ENCODE measurements at regions not wholly inside any gene's neighbourhood (a gene's known extent, or its start where the extent isn't known, plus 50 kb on each side); places are given as distances from the start of the nearest gene placed in this dataset.

GRCh38 chr20:50391444-50392137 lies 118.6 kb upstream of the PTPN1 start:
- H3K27ac ChIP-seq: no peak overlapping the region
- H3K36me3 ChIP-seq (ENCODE audit: low read depth): no peaks in the 10 kb centered on the region
- no peaks in the 10 kb centered on the region for H3K9me3 ChIP-seq (ENCODE audit: insufficient read depth, low read depth)
- intact Hi-C loops (cut with micrococcal nuclease; ENCODE audit: unreplicated experiment): no loop called here
- no peak overlapping the region for H3K4me3 ChIP-seq
- no peak overlapping the region for H2AFZ ChIP-seq
- peak overlapping the region; percentile 0; the same call in 1 of the 2 replicates for H3K4me2 ChIP-seq
- no peaks in the 10 kb centered on the region for H3K9me2 ChIP-seq (ENCODE audit: insufficient read depth)
- DNase-seq: no peak
- POLR2A ChIA-PET (ENCODE audit: unreplicated experiment): no interaction called here
- H3K4me1 ChIP-seq (replicated peaks; ENCODE audit: insufficient read depth): peaks cover 19% of the 10 kb centered on the region
- no peaks in the 10 kb centered on the region for H4K20me1 ChIP-seq (ENCODE audit: insufficient read depth)
- no peaks in the 10 kb centered on the region for H3K79me2 ChIP-seq (ENCODE audit: low read depth)
- no TSS peak for BruUV-seq (replicated peaks)
- H3K27me3 ChIP-seq (ENCODE audit: insufficient read depth, low read depth): no peaks in the 10 kb centered on the region
- CTCF ChIA-PET: no interaction called here
- H3F3A ChIP-seq (ENCODE audit: insufficient read depth, low read depth): no peaks in the 10 kb centered on the region
- TF ChIP-seq CTCF (conservative IDR thresholded peaks at IDR 0.05): no peak
- no peak for TF ChIP-seq EZH2 (IDR thresholded peaks at IDR 0.05; ENCODE audit: low read depth)

GRCh38 chr20:50392138-50392866 lies 117.9 kb upstream of the PTPN1 start:
- no peaks in the 10 kb centered on the region for H3K27me3 ChIP-seq (ENCODE audit: insufficient read depth, low read depth)
- ChIA-PET CTCF (interaction anchor here (0.9 kb wide), 1 partner anchor 184 kb away, joined by 5 read pairs; no protein-coding TSS in a partner anchor), POLR2A (ENCODE audit: unreplicated experiment) (no interaction called here)
- no peak overlapping the region for H2AFZ ChIP-seq
- no peaks in the 10 kb centered on the region for H3K9me2 ChIP-seq (ENCODE audit: insufficient read depth)
- H3F3A ChIP-seq (ENCODE audit: insufficient read depth, low read depth): no peaks in the 10 kb centered on the region
- H4K20me1 ChIP-seq (ENCODE audit: insufficient read depth): no peaks in the 10 kb centered on the region
- TF ChIP-seq CTCF (conservative IDR thresholded peaks at IDR 0.05) (no peak), EZH2 (IDR thresholded peaks at IDR 0.05; ENCODE audit: low read depth) (no peak)
- DNase-seq: no peak
- peaks cover 19% of the 10 kb centered on the region for H3K4me1 ChIP-seq (replicated peaks; ENCODE audit: insufficient read depth)
- intact Hi-C loops (cut with micrococcal nuclease; ENCODE audit: unreplicated experiment): no loop called here
- peak overlapping the region; percentile 0; the same call in 1 of the 2 replicates for H3K4me2 ChIP-seq
- H3K4me3 ChIP-seq: no peak overlapping the region
- no peak overlapping the region for H3K27ac ChIP-seq
- no TSS peak for BruUV-seq (replicated peaks)
- no peaks in the 10 kb centered on the region for H3K36me3 ChIP-seq (ENCODE audit: low read depth)
- H3K79me2 ChIP-seq (ENCODE audit: low read depth): no peaks in the 10 kb centered on the region
- H3K9me3 ChIP-seq (ENCODE audit: insufficient read depth, low read depth): no peaks in the 10 kb centered on the region

GRCh38 chr20:50393242-50393641 lies 116.9 kb upstream of the PTPN1 start:
- Histone ChIP-seq H3K4me3 (no peak overlapping the region), H4K20me1 (ENCODE audit: insufficient read depth) (no peaks in the 10 kb centered on the region), H3K9me3 (ENCODE audit: insufficient read depth, low read depth) (no peaks in the 10 kb centered on the region), H3K4me2 (no peak overlapping the region), H3K4me1 (replicated peaks; ENCODE audit: insufficient read depth) (peaks cover 24% of the 10 kb centered on the region), H3K79me2 (ENCODE audit: low read depth) (no peaks in the 10 kb centered on the region), H3K27me3 (ENCODE audit: insufficient read depth, low read depth) (no peaks in the 10 kb centered on the region), H2AFZ (no peak overlapping the region), H3K27ac (no peak overlapping the region), H3K36me3 (ENCODE audit: low read depth) (no peaks in the 10 kb centered on the region), H3K9me2 (ENCODE audit: insufficient read depth) (no peaks in the 10 kb centered on the region), H3F3A (ENCODE audit: insufficient read depth, low read depth) (no peaks in the 10 kb centered on the region)
- no peak for DNase-seq
- CTCF ChIA-PET: interaction anchor here (0.6 kb wide), 1 partner anchor 347 kb away, joined by 4 read pairs; no protein-coding TSS in a partner anchor
- POLR2A ChIA-PET (ENCODE audit: unreplicated experiment): no interaction called here
- TF ChIP-seq EZH2 (IDR thresholded peaks at IDR 0.05; ENCODE audit: low read depth): no peak
- no peak for TF ChIP-seq CTCF (conservative IDR thresholded peaks at IDR 0.05)
- intact Hi-C loops (cut with micrococcal nuclease; ENCODE audit: unreplicated experiment): no loop called here
- BruUV-seq (replicated peaks): no TSS peak

Data from PC-9 (cell line).